H9 (cell line): ENCODE measurements at regions not wholly inside any gene's neighbourhood (a gene's known extent, or its start where the extent isn't known, plus 50 kb on each side); places are given as distances from the start of the nearest gene placed in this dataset.
"Not testable (repeated sequence)": the region's sequence is repeated elsewhere in the genome, so short reads cannot be mapped to it uniquely, and the experiment has no call there.

ENCODE experiments used
- DNase-seq: peaks from one replicate; pipeline ENCODE4 v3.0.0-alpha.2; 2017
- H2AFZ ChIP-seq: one replicate; pipeline ENCODE4 v1.6.1; 2013; ENCODE audit warnings: mild to moderate bottlenecking, low read length, control low read depth, moderate library complexity
- H2AK5ac ChIP-seq: 2 replicates; pipeline ENCODE4 v1.6.1; 2013; ENCODE audit warnings: low read length, control low read depth, mixed read lengths; ENCODE audit not compliant: insufficient read length
- H2BK120ac ChIP-seq: one replicate; pipeline ENCODE4 v1.6.1; 2013; ENCODE audit warnings: low read depth, mild to moderate bottlenecking, low read length, control low read depth, inconsistent platforms; ENCODE audit not compliant: poor library complexity, severe bottlenecking
- H2BK12ac ChIP-seq: 2 replicates; pipeline ENCODE4 v1.6.1; 2013; ENCODE audit warnings: low read length, control low read depth, mixed read lengths, low read depth; ENCODE audit not compliant: insufficient read length
- H2BK15ac ChIP-seq: 2 replicates; pipeline ENCODE4 v1.6.1; 2013; ENCODE audit warnings: low read depth, low read length, control low read depth
- H2BK20ac ChIP-seq: one replicate; pipeline ENCODE4 v1.6.1; 2013; ENCODE audit warnings: low read depth, mild to moderate bottlenecking, low read length, control low read depth, inconsistent platforms; ENCODE audit not compliant: poor library complexity, severe bottlenecking
- H2BK5ac ChIP-seq: 2 replicates; pipeline ENCODE4 v1.6.1; 2013; ENCODE audit warnings: low read length, control low read depth, mixed read lengths; ENCODE audit not compliant: insufficient read length
- H3K14ac ChIP-seq: 2 replicates; pipeline ENCODE4 v1.6.1; 2013; ENCODE audit warnings: low read length, control low read depth; ENCODE audit not compliant: insufficient read depth
- H3K18ac ChIP-seq: 2 replicates; pipeline ENCODE4 v1.6.1; 2013; ENCODE audit warnings: low read depth, mild to moderate bottlenecking, mixed read lengths, low read length, control low read depth; ENCODE audit not compliant: insufficient read length
- H3K23ac ChIP-seq: 2 replicates; pipeline ENCODE4 v1.6.1; 2013; ENCODE audit warnings: low read length, control low read depth, mixed read lengths, low read depth; ENCODE audit not compliant: insufficient read length
- H3K23me2 ChIP-seq: 2 replicates; pipeline ENCODE4 v1.6.1; 2013; ENCODE audit warnings: low read depth, mild to moderate bottlenecking, mixed read lengths, low read length, control low read depth; ENCODE audit not compliant: insufficient read length, poor library complexity, severe bottlenecking
- H3K27ac ChIP-seq: 2 replicates; pipeline ENCODE4 v1.5.1; 2013; ENCODE audit warnings: low read length, control low read depth, mixed read lengths, low read depth; ENCODE audit not compliant: insufficient read length
- H3K27me3 ChIP-seq: 2 replicates; pipeline ENCODE4 v1.6.1; 2013; ENCODE audit warnings: low read length, control low read depth, inconsistent platforms; ENCODE audit not compliant: insufficient read depth
- H3K4ac ChIP-seq: 2 replicates; pipeline ENCODE4 v1.6.1; 2013; ENCODE audit warnings: low read depth, mild to moderate bottlenecking, control low read depth, inconsistent platforms, low read length, moderate library complexity
- H3K4me1 ChIP-seq: 2 replicates; pipeline ENCODE4 v1.6.1; 2013; ENCODE audit warnings: low read length, control low read depth, inconsistent platforms; ENCODE audit not compliant: insufficient read depth
- H3K4me2 ChIP-seq: 2 replicates; pipeline ENCODE4 v1.6.1; 2013; ENCODE audit warnings: low read length, control low read depth, mixed read lengths; ENCODE audit not compliant: insufficient read length, insufficient read depth
- H3K56ac ChIP-seq: 2 replicates; pipeline ENCODE4 v1.6.1; 2013; ENCODE audit warnings: low read depth, mild to moderate bottlenecking, mixed read lengths, low read length, control low read depth; ENCODE audit not compliant: insufficient read length
- H3K79me1 ChIP-seq: 2 replicates; pipeline ENCODE4 v1.6.1; 2013; ENCODE audit warnings: low read depth, mild to moderate bottlenecking, moderate library complexity, low read length, control low read depth, inconsistent platforms; ENCODE audit not compliant: insufficient read depth, poor library complexity, severe bottlenecking
- H3K79me2 ChIP-seq: 2 replicates; pipeline ENCODE4 v1.6.1; 2013; ENCODE audit warnings: low read length, control low read depth, inconsistent platforms; ENCODE audit not compliant: insufficient read depth
- H3K9ac ChIP-seq: 2 replicates; pipeline ENCODE4 v1.6.1; 2013; ENCODE audit warnings: low read length, control low read depth, mixed read lengths; ENCODE audit not compliant: insufficient read length; ENCODE audit errors: extremely low read depth
- H3K9me3 ChIP-seq: one replicate; pipeline ENCODE4 v1.6.1; 2013; ENCODE audit warnings: low read depth, low read length, inconsistent platforms; ENCODE audit not compliant: control insufficient read depth
- H3T11ph ChIP-seq: one replicate; pipeline ENCODE4 v1.6.1; 2013; ENCODE audit warnings: mild to moderate bottlenecking, low read length, control low read depth, inconsistent platforms
- H4K20me1 ChIP-seq: one replicate; pipeline ENCODE4 v1.6.1; 2013; ENCODE audit not compliant: control insufficient read depth, insufficient read length, insufficient read depth
- H4K5ac ChIP-seq: 2 replicates; pipeline ENCODE4 v1.6.1; 2013; ENCODE audit warnings: low read depth, mild to moderate bottlenecking, mixed read lengths, low read length, control low read depth; ENCODE audit not compliant: insufficient read length
- H4K8ac ChIP-seq: replicated peaks from 2 replicates; pipeline ENCODE4 v1.6.1; 2013; ENCODE audit warnings: low read length, control low read depth, mixed read lengths, low read depth; ENCODE audit not compliant: insufficient read length
- H4K91ac ChIP-seq: 2 replicates; pipeline ENCODE4 v1.6.1; 2013; ENCODE audit warnings: low read depth, mild to moderate bottlenecking, moderate library complexity, mixed read lengths, low read length, control low read depth; ENCODE audit not compliant: insufficient read length
- H3K27ac Mint-ChIP-seq, 3 experiments: 2 replicates in 2 of 3; 3 replicates in 1 of 3; pipeline ENCODE4 v1.8.0; 2020 to 2021; ENCODE audit warnings: mixed read lengths in 3 of 3, mild to moderate bottlenecking in 1 of 3, moderate library complexity in 1 of 3
- H3K27me3 Mint-ChIP-seq: 2 replicates; pipeline ENCODE4 v1.8.0; 2021; ENCODE audit warnings: low read depth, mild to moderate bottlenecking, moderate library complexity, mixed read lengths
- H3K36me3 Mint-ChIP-seq, 3 experiments: 2 replicates in 2 of 3; 3 replicates in 1 of 3; pipeline ENCODE4 v1.8.0; 2020 to 2021; ENCODE audit warnings: low read depth in 3 of 3, mixed read lengths in 3 of 3; ENCODE audit not compliant: insufficient read depth in 1 of 3
- H3K4me1 Mint-ChIP-seq, 2 experiments: 2 replicates each; pipeline ENCODE4 v1.8.0; 2020; ENCODE audit warnings: mixed read lengths in 2 of 2
- H3K4me3 Mint-ChIP-seq, 2 experiments: 2 replicates in 1 of 2; 3 replicates in 1 of 2; pipeline ENCODE4 v1.8.0; 2020 to 2021; ENCODE audit warnings: mild to moderate bottlenecking in 2 of 2, mixed read lengths in 2 of 2, moderate library complexity in 1 of 2
- H3K9me3 Mint-ChIP-seq, 2 experiments: 2 replicates in 1 of 2; 3 replicates in 1 of 2; pipeline ENCODE4 v1.8.0; 2020; ENCODE audit warnings: mild to moderate bottlenecking in 2 of 2, mixed read lengths in 2 of 2, moderate library complexity in 1 of 2
- WGBS: extraction: QIAGEN DNeasy Blood & Tissue Kit; methylation state at CpG from one replicate; pipeline ENCODE4 v1.1.7; 2013; ENCODE audit warnings: missing lambda C conversion rate, low lambda C conversion rate, mixed read lengths; ENCODE audit not compliant: insufficient read length; ENCODE audit errors: extremely low coverage; 5-methylcytosine and 5-hydroxymethylcytosine counted together

GRCh38 chr5:110893854-110894483 lies 155.2 kb downstream of the SLC25A46 start:
- not testable (repeated sequence) for H2AFZ ChIP-seq, H3K14ac ChIP-seq, H3K79me2 ChIP-seq, H4K5ac ChIP-seq, H3K27ac ChIP-seq, H2BK20ac ChIP-seq, H3K23me2 ChIP-seq, H3K56ac ChIP-seq, H3K4me1 ChIP-seq, H3K9me3 ChIP-seq, H3K27ac Mint-ChIP-seq, H4K8ac ChIP-seq, H3K79me1 ChIP-seq, H2BK5ac ChIP-seq, H2BK15ac ChIP-seq, H3K4ac ChIP-seq, H3T11ph ChIP-seq, H3K23ac ChIP-seq, H3K4me3 Mint-ChIP-seq, H3K4me2 ChIP-seq, H3K9ac ChIP-seq, H4K91ac ChIP-seq, H3K36me3 Mint-ChIP-seq, H4K20me1 ChIP-seq, H2BK120ac ChIP-seq, H3K9me3 Mint-ChIP-seq, H2BK12ac ChIP-seq, H2AK5ac ChIP-seq, H3K4me1 Mint-ChIP-seq, H3K27me3 Mint-ChIP-seq, H3K27me3 ChIP-seq, H3K18ac ChIP-seq
- WGBS: no CpG with 5 or more reads among the region's 36 CpGs
- DNase-seq: peak; percentile 36
